RWPE2 (cell line): ENCODE measurements at regions not wholly inside any gene's neighbourhood (a gene's known extent, or its start where the extent isn't known, plus 50 kb on each side); places are given as distances from the start of the nearest gene placed in this dataset.
"Not testable (repeated sequence)": the region's sequence is repeated elsewhere in the genome, so short reads cannot be mapped to it uniquely, and the experiment has no call there.

Experiments used
- ATAC-seq: fragments of 200-7000 bp; cut with Tn5 transposase; 3 replicates; pipeline ENCODE4 v1.9.1; 2021; ENCODE audit warnings: low read depth
- DNase-seq: peaks from one replicate; pipeline ENCODE4 v3.0.0-alpha.2; 2020; ENCODE audit warnings: low spot score
- H3K27ac ChIP-seq: fragments of 450-650 bp; 2 replicates; pipeline ENCODE4 v1.5.1; 2017; ENCODE audit warnings: mild to moderate bottlenecking; ENCODE audit not compliant: poor library complexity, severe bottlenecking
- H3K27me3 ChIP-seq: fragments of 250-450 bp; sonication (Bioruptor Pico); 2 replicates; pipeline ENCODE4 v1.5.1; 2021; ENCODE audit warnings: mild to moderate bottlenecking, moderate library complexity; ENCODE audit not compliant: insufficient read depth, poor library complexity, severe bottlenecking
- H3K36me3 ChIP-seq: fragments of 250-450 bp; sonication (Bioruptor Pico); 2 replicates; pipeline ENCODE4 v1.5.1; 2020; ENCODE audit warnings: low read depth, mild to moderate bottlenecking, moderate library complexity
- H3K4me1 ChIP-seq: fragments of 250-450 bp; sonication (Bioruptor Pico); 2 replicates; pipeline ENCODE4 v1.5.1; 2021; ENCODE audit warnings: mild to moderate bottlenecking, moderate library complexity; ENCODE audit not compliant: insufficient read depth, poor library complexity, severe bottlenecking
- H3K4me3 ChIP-seq: fragments of 250-450 bp; sonication (Bioruptor Pico); 2 replicates; pipeline ENCODE4 v1.5.1; 2021; ENCODE audit warnings: mild to moderate bottlenecking, moderate library complexity; ENCODE audit not compliant: severe bottlenecking
- H3K9me3 ChIP-seq: fragments of 250-450 bp; sonication (Bioruptor Pico); 2 replicates; pipeline ENCODE4 v1.5.1; 2021; ENCODE audit warnings: mild to moderate bottlenecking, moderate library complexity; ENCODE audit not compliant: severe bottlenecking
- CTCF ChIP-seq: fragments of 450-650 bp; IDR thresholded peaks from one replicate; pipeline ENCODE4 v1.5.1; 2017; ENCODE audit warnings: mild to moderate bottlenecking, moderate library complexity; ENCODE audit not compliant: poor library complexity, severe bottlenecking

- H3K4me1 ChIP-seq = no peaks in the 10 kb centered on the region
- no peaks in the 10 kb centered on the region for H3K27me3 ChIP-seq
- DNase-seq = no peak
- no peak for TF ChIP-seq CTCF
- H3K27ac ChIP-seq = no peak overlapping the region
- H3K4me3 ChIP-seq = no peak overlapping the region
- no peaks in the 10 kb centered on the region for H3K36me3 ChIP-seq
- no peak for ATAC-seq
- H3K9me3 ChIP-seq = no peaks in the 10 kb centered on the region
Measured at GRCh38 chrX:108900333-108900732, 164.0 kb upstream of the IRS4 start.

GRCh38 chrX:108896349-108896748, 160.0 kb upstream of the IRS4 start:
- H3K9me3 ChIP-seq = not testable (repeated sequence)

GRCh38 chrX:108892501-108892900, 156.1 kb upstream of the IRS4 start:
- H3K4me1 ChIP-seq = no peaks in the 10 kb centered on the region
- no peaks in the 10 kb centered on the region for H3K27me3 ChIP-seq
- H3K9me3 ChIP-seq = no peaks in the 10 kb centered on the region
- TF ChIP-seq CTCF = no peak
- H3K27ac ChIP-seq = no peak overlapping the region
- no peaks in the 10 kb centered on the region for H3K36me3 ChIP-seq
- DNase-seq (no peak), ATAC-seq (no peak)
- H3K4me3 ChIP-seq = no peak overlapping the region

More at GRCh38 chrX:108896349-108896748, 160.0 kb upstream of the IRS4 start:
- not testable (repeated sequence) for H3K27ac ChIP-seq, H3K4me1 ChIP-seq, H3K4me3 ChIP-seq, ATAC-seq, H3K36me3 ChIP-seq, DNase-seq, H3K27me3 ChIP-seq

GRCh38 chrX:108875548-108875947, 139.2 kb upstream of the IRS4 start:
- Histone ChIP-seq H3K27ac (no peak overlapping the region), H3K36me3 (no peaks in the 10 kb centered on the region), H3K4me3 (no peak overlapping the region), H3K9me3 (no peaks in the 10 kb centered on the region), H3K27me3 (no peaks in the 10 kb centered on the region), H3K4me1 (no peaks in the 10 kb centered on the region)
- DNase-seq (no peak), ATAC-seq (no peak)
- TF ChIP-seq CTCF = no peak

- H3K9me3 ChIP-seq = not testable (repeated sequence)
Measured at GRCh38 chrX:108843039-108843438, 106.7 kb upstream of the IRS4 start.

GRCh38 chrX:108833993-108834392, 97.6 kb upstream of the IRS4 start:
- Histone ChIP-seq H3K36me3 (no peaks in the 10 kb centered on the region), H3K27ac (no peak overlapping the region), H3K9me3 (no peaks in the 10 kb centered on the region), H3K4me3 (no peak overlapping the region), H3K27me3 (no peaks in the 10 kb centered on the region), H3K4me1 (no peaks in the 10 kb centered on the region)
- DNase-seq (no peak), ATAC-seq (no peak)
- no peak for TF ChIP-seq CTCF

More at GRCh38 chrX:108843039-108843438, 106.7 kb upstream of the IRS4 start:
- H3K27me3 ChIP-seq, H3K36me3 ChIP-seq, H3K4me3 ChIP-seq, DNase-seq, H3K4me1 ChIP-seq, ATAC-seq, H3K27ac ChIP-seq: not testable (repeated sequence)
